Right lobe of liver (tissue), 6 donors: ENCODE measurements at regions not wholly inside any gene's neighbourhood (a gene's known extent, or its start where the extent isn't known, plus 50 kb on each side); places are given as distances from the start of the nearest gene placed in this dataset.

Experiments used
- ATAC-seq, 4 donors: fragments of 200-7000 bp; cut with Tn5 transposase; one replicate each; pipeline ENCODE4 v1.9.1; 2020; ENCODE audit warnings: mild to moderate bottlenecking in 4 of 4, moderate library complexity in 4 of 4
- DNase-seq, 3 donors: peaks; one replicate each; pipeline ENCODE4 v3.0.0-alpha.2; 2020
- H3K27ac ChIP-seq, 3 donors: fragments of 200-600 bp; one replicate each; pipeline ENCODE4 v1.8.0; 2022
- H3K27me3 ChIP-seq, 2 donors: fragments of 200-600 bp; one replicate each; pipeline ENCODE4 v1.8.0; 2022
- H3K36me3 ChIP-seq, 4 donors: fragments of 200-600 bp; sonication (generic) in 1 of 4; one replicate each; pipeline versions ENCODE4 v1.5.1 to v1.8.0; 2017 to 2022; ENCODE audit warnings: control low read depth in 1 of 4
- H3K4me1 ChIP-seq, 4 donors: fragments of 200-600 bp; sonication (generic) in 1 of 4; one replicate each; pipeline versions ENCODE4 v1.5.1 to v1.8.0; 2017 to 2022; ENCODE audit warnings: control low read depth in 1 of 4
- H3K4me3 ChIP-seq, 3 donors: fragments of 200-600 bp; one replicate each; pipeline ENCODE4 v1.8.0; 2022
- H3K9me3 ChIP-seq, 4 donors: fragments of 200-600 bp; sonication (generic) in 1 of 4; one replicate each; pipeline versions ENCODE4 v1.5.1 to v1.8.0; 2017 to 2022; ENCODE audit warnings: control low read depth in 1 of 4
- POLR2A ChIP-seq: fragments of 450-650 bp; IDR thresholded peaks from one replicate; pipeline ENCODE4 v1.6.1; 2017; ENCODE audit warnings: antibody characterized with exemption, mild to moderate bottlenecking
- WGBS: methylation state at CpG from one replicate; pipeline ENCODE4 v1.1.6; 2018; ENCODE audit warnings: low coverage, low lambda C conversion rate; ENCODE audit not compliant: insufficient coverage; ENCODE audit errors: missing lambda C conversion rate; 5-methylcytosine and 5-hydroxymethylcytosine counted together
- intact Hi-C, 2 donors: fragments of 100-400 bp; cut with DNase I; formaldehyde crosslinking; loops; one replicate each; pipeline versions ENCODE4 v1.11.2 to v1.14.1; 2022
- TF ChIP-seq, protein P1 (sequence below), 4 donors: fragments of 200-600 bp in 3 of 4; fragments of 450-650 bp in 1 of 4; IDR thresholded peaks; one replicate each; pipeline versions ENCODE4 v1.5.1 to v1.8.0; 2016 to 2022; ENCODE audit warnings: antibody characterized with exemption in 4 of 4, mild to moderate bottlenecking in 2 of 4
- donor health status: DM: no; HTN: yes; CAD: no.
- donor health status: DM: no; HTN: no; CAD: no.
- donor health status: DM: no; HTN: no; CAD: no.
- donor health status: DM: no; HTN: yes; CAD: no.
- donor health status: DM: no; HTN: yes; CAD: no.

DNA sequence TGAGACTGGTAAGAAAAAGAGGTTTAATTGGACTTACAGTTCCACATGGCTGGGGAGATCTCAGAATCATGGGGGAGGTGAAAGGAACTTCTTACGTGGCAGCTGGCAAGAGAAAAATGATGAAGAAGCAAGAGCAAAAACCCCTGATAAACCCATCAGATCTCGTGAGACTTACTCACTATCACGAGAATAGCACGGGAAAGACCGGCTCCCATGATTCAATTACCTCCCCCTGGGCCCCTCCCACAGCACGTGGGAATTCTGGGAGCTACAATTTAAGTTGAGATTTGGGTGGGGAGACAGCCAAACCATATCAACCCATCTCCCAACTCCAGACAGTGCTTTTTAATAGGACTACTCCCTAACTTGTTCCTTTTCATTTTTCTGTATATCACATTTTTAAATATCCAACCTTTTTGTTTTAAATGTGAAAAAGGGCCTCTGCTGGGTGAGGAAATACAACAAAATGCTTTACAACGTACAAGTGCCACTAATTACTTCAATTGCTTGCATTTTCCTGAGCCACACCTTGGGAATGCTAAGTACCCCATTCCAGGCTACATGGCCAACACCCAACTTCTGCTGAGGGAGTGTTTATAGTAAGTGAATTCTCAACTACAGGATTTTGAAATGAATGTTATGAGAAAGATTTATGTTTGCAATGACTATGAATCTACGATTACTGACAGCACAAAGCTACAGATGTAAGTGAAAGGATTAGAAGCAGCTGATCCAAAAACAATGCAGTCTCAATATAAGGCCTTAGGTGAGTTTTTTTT is 294.1 kb upstream of the CD180 start:
- H3K4me1 ChIP-seq = peaks cover 0 to 13% (median 0%) of the 10 kb centered on the region in 4 donors
- no peak overlapping the region for H3K4me3 ChIP-seq
- 66% methylated on average over 5 of the region's 8 CpGs for WGBS
- H3K27me3 ChIP-seq = no peaks in the 10 kb centered on the region
- H3K36me3 ChIP-seq = no peaks in the 10 kb centered on the region
- DNase-seq (no peak), ATAC-seq (no peak)
- H3K27ac ChIP-seq = no peak overlapping the region
- H3K9me3 ChIP-seq = no peaks in the 10 kb centered on the region
- intact Hi-C loops = no loop called here
- TF ChIP-seq, protein P1, sequence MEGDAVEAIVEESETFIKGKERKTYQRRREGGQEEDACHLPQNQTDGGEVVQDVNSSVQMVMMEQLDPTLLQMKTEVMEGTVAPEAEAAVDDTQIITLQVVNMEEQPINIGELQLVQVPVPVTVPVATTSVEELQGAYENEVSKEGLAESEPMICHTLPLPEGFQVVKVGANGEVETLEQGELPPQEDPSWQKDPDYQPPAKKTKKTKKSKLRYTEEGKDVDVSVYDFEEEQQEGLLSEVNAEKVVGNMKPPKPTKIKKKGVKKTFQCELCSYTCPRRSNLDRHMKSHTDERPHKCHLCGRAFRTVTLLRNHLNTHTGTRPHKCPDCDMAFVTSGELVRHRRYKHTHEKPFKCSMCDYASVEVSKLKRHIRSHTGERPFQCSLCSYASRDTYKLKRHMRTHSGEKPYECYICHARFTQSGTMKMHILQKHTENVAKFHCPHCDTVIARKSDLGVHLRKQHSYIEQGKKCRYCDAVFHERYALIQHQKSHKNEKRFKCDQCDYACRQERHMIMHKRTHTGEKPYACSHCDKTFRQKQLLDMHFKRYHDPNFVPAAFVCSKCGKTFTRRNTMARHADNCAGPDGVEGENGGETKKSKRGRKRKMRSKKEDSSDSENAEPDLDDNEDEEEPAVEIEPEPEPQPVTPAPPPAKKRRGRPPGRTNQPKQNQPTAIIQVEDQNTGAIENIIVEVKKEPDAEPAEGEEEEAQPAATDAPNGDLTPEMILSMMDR (IDR thresholded peaks at IDR 0.05) = no peak
- no peak for TF ChIP-seq POLR2A

DNA sequence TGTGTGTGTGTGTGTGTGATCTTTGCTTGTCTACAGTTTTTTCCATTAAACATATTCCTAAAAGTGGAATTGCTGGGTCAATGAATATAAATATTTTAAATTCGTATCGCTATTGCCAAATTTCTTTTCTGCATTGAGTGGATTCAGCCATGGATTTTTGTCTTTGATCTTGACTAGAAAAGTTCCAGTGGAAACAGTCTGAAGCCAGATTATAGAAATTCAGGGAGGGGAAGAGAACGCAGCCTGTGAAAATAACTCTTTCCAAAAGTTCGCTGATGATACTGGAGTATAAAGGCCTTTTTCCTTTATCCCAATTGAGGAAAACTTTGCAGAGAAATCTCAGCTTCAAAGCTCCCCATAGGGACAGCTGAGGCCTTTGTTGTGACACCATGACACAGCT is 292.3 kb upstream of the CD180 start:
- 94% methylated on average over 4 of the region's 4 CpGs for WGBS
- intact Hi-C loops = no loop called here
- ATAC-seq (no peak), DNase-seq (no peak)
- no peaks in the 10 kb centered on the region for H3K4me1 ChIP-seq
- no peak for TF ChIP-seq POLR2A
- TF ChIP-seq, protein P1 (IDR thresholded peaks at IDR 0.05) = no peak
- no peaks in the 10 kb centered on the region for H3K9me3 ChIP-seq
- no peak overlapping the region for H3K27ac ChIP-seq
- H3K4me3 ChIP-seq = no peak overlapping the region
- H3K36me3 ChIP-seq = no peaks in the 10 kb centered on the region
- H3K27me3 ChIP-seq = no peaks in the 10 kb centered on the region

DNA sequence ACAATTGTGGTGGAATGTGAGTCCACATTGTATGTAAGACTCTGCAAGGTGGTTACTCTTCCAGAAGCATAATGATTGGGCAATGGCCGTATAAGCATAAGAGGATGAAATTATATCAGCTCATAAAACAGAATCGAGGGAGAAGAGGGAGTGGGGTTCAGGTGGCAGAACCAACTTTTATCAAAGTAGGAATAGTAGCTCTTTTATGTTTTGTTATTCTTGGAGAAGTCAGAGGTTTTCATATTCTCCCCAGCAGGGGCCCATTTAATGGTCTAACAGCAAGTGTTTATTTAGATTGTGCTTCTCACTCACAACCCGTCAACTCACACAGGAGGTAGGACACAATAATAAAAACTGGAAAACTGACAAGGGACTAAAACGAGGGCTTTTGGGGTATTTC is 291.3 kb upstream of the CD180 start:
- WGBS = 83% methylated on average over 4 of the region's 4 CpGs

DNA sequence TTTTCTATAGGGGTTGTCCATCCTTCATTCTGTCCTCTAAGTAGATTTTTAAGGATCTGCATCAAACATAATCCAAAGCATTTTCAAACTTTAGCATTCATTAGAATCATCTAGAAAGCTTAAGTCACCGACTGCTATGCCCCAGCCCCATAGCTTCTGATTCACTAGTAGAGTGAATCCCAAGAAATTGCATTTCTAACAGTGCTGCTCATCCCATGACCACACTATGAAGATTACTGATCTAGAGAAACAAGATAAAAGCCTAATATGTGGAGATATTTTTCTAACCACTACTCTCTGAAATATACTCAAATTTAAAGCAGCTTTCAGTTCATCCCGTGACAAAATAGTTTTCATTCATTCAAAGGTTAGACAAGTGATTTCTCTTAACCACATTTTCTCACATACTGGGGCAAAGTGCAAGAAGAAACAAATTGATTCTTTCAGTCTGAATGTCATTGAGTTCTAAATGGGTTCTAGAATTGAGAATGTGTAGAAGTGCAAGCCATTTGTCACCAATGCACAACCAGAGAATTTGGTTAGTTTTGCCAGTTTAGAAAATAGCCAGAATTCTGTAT is 286.9 kb upstream of the CD180 start:
- DNase-seq (no peak), ATAC-seq (no peak)
- TF ChIP-seq, protein P1 (IDR thresholded peaks at IDR 0.05) = no peak
- intact Hi-C loops = no loop called here
- WGBS = 70% methylated on average over 2 of the region's 2 CpGs
- Histone ChIP-seq H3K9me3 (no peaks in the 10 kb centered on the region), H3K4me3 (no peak overlapping the region), H3K27ac (no peak overlapping the region), H3K36me3 (no peaks in the 10 kb centered on the region), H3K4me1 (no peaks in the 10 kb centered on the region), H3K27me3 (no peaks in the 10 kb centered on the region)

More for the DNA sequence above, 291.3 kb upstream of the CD180 start:
- TF ChIP-seq, protein P1 (IDR thresholded peaks at IDR 0.05) = no peak
- TF ChIP-seq POLR2A = no peak
- Histone ChIP-seq H3K27ac (no peak overlapping the region), H3K36me3 (no peaks in the 10 kb centered on the region), H3K9me3 (no peaks in the 10 kb centered on the region), H3K4me1 (no peaks in the 10 kb centered on the region), H3K4me3 (no peak overlapping the region), H3K27me3 (no peaks in the 10 kb centered on the region)
- ATAC-seq (no peak), DNase-seq (no peak)
- intact Hi-C loops = no loop called here
